RWPE2 (cell line): ENCODE measurements at regions not wholly inside any gene's neighbourhood (a gene's known extent, or its start where the extent isn't known, plus 50 kb on each side); places are given as distances from the start of the nearest gene placed in this dataset.

ENCODE experiments used
- ATAC-seq: fragments of 200-7000 bp; cut with Tn5 transposase; 3 replicates; pipeline ENCODE4 v1.9.1; 2021; ENCODE audit warnings: low read depth
- DNase-seq: peaks from one replicate; pipeline ENCODE4 v3.0.0-alpha.2; 2020; ENCODE audit warnings: low spot score
- H3K27ac ChIP-seq: fragments of 450-650 bp; 2 replicates; pipeline ENCODE4 v1.5.1; 2017; ENCODE audit warnings: mild to moderate bottlenecking; ENCODE audit not compliant: poor library complexity, severe bottlenecking
- H3K27me3 ChIP-seq: fragments of 250-450 bp; sonication (Bioruptor Pico); 2 replicates; pipeline ENCODE4 v1.5.1; 2021; ENCODE audit warnings: mild to moderate bottlenecking, moderate library complexity; ENCODE audit not compliant: insufficient read depth, poor library complexity, severe bottlenecking
- H3K36me3 ChIP-seq: fragments of 250-450 bp; sonication (Bioruptor Pico); 2 replicates; pipeline ENCODE4 v1.5.1; 2020; ENCODE audit warnings: low read depth, mild to moderate bottlenecking, moderate library complexity
- H3K4me1 ChIP-seq: fragments of 250-450 bp; sonication (Bioruptor Pico); 2 replicates; pipeline ENCODE4 v1.5.1; 2021; ENCODE audit warnings: mild to moderate bottlenecking, moderate library complexity; ENCODE audit not compliant: insufficient read depth, poor library complexity, severe bottlenecking
- H3K4me3 ChIP-seq: fragments of 250-450 bp; sonication (Bioruptor Pico); 2 replicates; pipeline ENCODE4 v1.5.1; 2021; ENCODE audit warnings: mild to moderate bottlenecking, moderate library complexity; ENCODE audit not compliant: severe bottlenecking
- H3K9me3 ChIP-seq: fragments of 250-450 bp; sonication (Bioruptor Pico); 2 replicates; pipeline ENCODE4 v1.5.1; 2021; ENCODE audit warnings: mild to moderate bottlenecking, moderate library complexity; ENCODE audit not compliant: severe bottlenecking
- CTCF ChIP-seq: fragments of 450-650 bp; IDR thresholded peaks from one replicate; pipeline ENCODE4 v1.5.1; 2017; ENCODE audit warnings: mild to moderate bottlenecking, moderate library complexity; ENCODE audit not compliant: poor library complexity, severe bottlenecking

GRCh38 chr7:68969571-68969970, 628.7 kb upstream of the AUTS2 start:
- DNase-seq (no peak), ATAC-seq (no peak)
- Histone ChIP-seq H3K27ac (no peak overlapping the region), H3K9me3 (no peaks in the 10 kb centered on the region), H3K4me3 (no peak overlapping the region), H3K27me3 (no peaks in the 10 kb centered on the region), H3K36me3 (no peaks in the 10 kb centered on the region), H3K4me1 (no peaks in the 10 kb centered on the region)
- no peak for TF ChIP-seq CTCF

GRCh38 chr7:68971634-68972340, 626.5 kb upstream of the AUTS2 start:
- Histone ChIP-seq H3K4me1 (no peaks in the 10 kb centered on the region), H3K36me3 (no peaks in the 10 kb centered on the region), H3K4me3 (no peak overlapping the region), H3K27me3 (no peaks in the 10 kb centered on the region), H3K9me3 (no peaks in the 10 kb centered on the region), H3K27ac (no peak overlapping the region)
- no peak for TF ChIP-seq CTCF
- DNase-seq (no peak), ATAC-seq (no peak)

GRCh38 chr7:68977385-68978055, 620.8 kb upstream of the AUTS2 start:
- Histone ChIP-seq H3K27me3 (no peaks in the 10 kb centered on the region), H3K4me1 (no peaks in the 10 kb centered on the region), H3K9me3 (peaks cover 2% of the 10 kb centered on the region), H3K27ac (no peak overlapping the region), H3K4me3 (no peak overlapping the region), H3K36me3 (no peaks in the 10 kb centered on the region)
- no peak for TF ChIP-seq CTCF
- DNase-seq, result no peak
- no peak for ATAC-seq

GRCh38 chr7:68978710-68979109, 619.6 kb upstream of the AUTS2 start:
- no peak overlapping the region for H3K27ac ChIP-seq
- DNase-seq, result no peak

More at GRCh38 chr7:68978710-68979109, 619.6 kb upstream of the AUTS2 start:
- no peak for TF ChIP-seq CTCF
- Histone ChIP-seq H3K9me3 (peaks cover 2% of the 10 kb centered on the region), H3K4me3 (no peak overlapping the region), H3K36me3 (no peaks in the 10 kb centered on the region), H3K4me1 (no peaks in the 10 kb centered on the region), H3K27me3 (no peaks in the 10 kb centered on the region)
- no peak for ATAC-seq
